HepG2 (cell line): ENCODE measurements at regions not wholly inside any gene's neighbourhood (a gene's known extent, or its start where the extent isn't known, plus 50 kb on each side); places are given as distances from the start of the nearest gene placed in this dataset.

Experiments used
- ATAC-seq: fragments of 200-7000 bp; cut with Tn5 transposase; 3 replicates; pipeline ENCODE4 v1.9.1; 2020; ENCODE audit warnings: mild to moderate bottlenecking, moderate library complexity
- BruUV-seq: library from RNA; stranded (reverse); fragments of 400-500 nt; replicated peaks from 2 replicates; lab custom pipeline; 2021; lab: Mats Ljungman, UMichigan
- CTCF ChIA-PET: fragments of 300-600 bp; formaldehyde crosslinking; extraction: SDS; loops from one replicate; lab custom pipeline; 2021; ENCODE audit warnings: low total read pairs, inconsistent platforms, low intra/inter-chr PET ratio; lab: Yijun Ruan, JAX
- POLR2A ChIA-PET: fragments of 350-600 bp; sonication (Branson Sonifier 250); formaldehyde crosslinking; loops from one replicate; lab custom pipeline; 2020; ENCODE audit warnings: antibody characterized with exemption, inconsistent platforms; lab: Yijun Ruan, JAX
- DNase-seq: peaks from one replicate; pipeline ENCODE4 v3.0.0-alpha.2; 2015; ENCODE audit warnings: low spot score
- FAIRE-seq: peaks from 3 replicates; lab custom pipeline; 2011; peaks lifted over from hg19 to GRCh38; lab: Jason Lieb, UNC
- H2AFZ ChIP-seq: one replicate; pipeline ENCODE4 v1.6.1; 2011; ENCODE audit warnings: low read length, inconsistent platforms
- H3K27ac ChIP-seq: fragments of 300-600 bp; 3 replicates; pipeline ENCODE4 v1.8.0; 2011; ENCODE audit warnings: mixed run types, mild to moderate bottlenecking, mixed read lengths, low read length, inconsistent platforms; ENCODE audit not compliant: insufficient read depth; ENCODE audit errors: extremely low read length
- H3K27me3 ChIP-seq, 2 experiments: fragments of 200-600 bp in 1 of 2; 2 replicates in 1 of 2; 3 replicates in 1 of 2; pipeline versions ENCODE4 v1.6.0 to v1.8.0; 2011; ENCODE audit warnings: low read length in 2 of 2, mild to moderate bottlenecking in 2 of 2, moderate library complexity in 2 of 2, inconsistent platforms in 1 of 2; ENCODE audit not compliant: insufficient read depth in 2 of 2, control insufficient read depth in 1 of 2
- H3K36me3 ChIP-seq, 2 experiments: fragments of 200-600 bp in 1 of 2; replicated peaks in 1 of 2; 2 replicates in 1 of 2; 3 replicates in 1 of 2; pipeline versions ENCODE4 v1.5.1 to v1.8.0; 2011; ENCODE audit warnings: low read length in 2 of 2, inconsistent platforms in 1 of 2; ENCODE audit not compliant: insufficient read depth in 2 of 2, control insufficient read depth in 1 of 2
- H3K4me1 ChIP-seq: 2 replicates; pipeline ENCODE4 v1.5.1; 2012; ENCODE audit warnings: low read length, inconsistent platforms; ENCODE audit not compliant: insufficient read depth
- H3K4me2 ChIP-seq: 2 replicates; pipeline ENCODE4 v1.6.0; 2011; ENCODE audit warnings: low read depth, low read length, inconsistent platforms
- H3K4me3 ChIP-seq, 3 experiments: fragments of 200-600 bp in 1 of 3; sonication (generic), shearing (Covaris generic) in 1 of 3; replicated peaks in 1 of 3; 2 replicates each; pipeline ENCODE4 v1.5.1; 2011 to 2016; ENCODE audit warnings: low read length in 3 of 3, inconsistent platforms in 2 of 3, low read depth in 2 of 3, mild to moderate bottlenecking in 2 of 3, control low read depth in 1 of 3, mixed read lengths in 1 of 3; ENCODE audit not compliant: insufficient read depth in 1 of 3
- H3K79me2 ChIP-seq: one replicate; pipeline ENCODE4 v1.6.1; 2011; ENCODE audit warnings: low read length, inconsistent platforms; ENCODE audit not compliant: insufficient read depth
- H3K9ac ChIP-seq: 2 replicates; pipeline ENCODE4 v1.6.0; 2011; ENCODE audit warnings: mild to moderate bottlenecking, low read depth, low read length, inconsistent platforms; ENCODE audit not compliant: insufficient read depth
- H3K9me3 ChIP-seq: 2 replicates; pipeline ENCODE4 v1.5.1; 2012; ENCODE audit warnings: mild to moderate bottlenecking, low read length
- H4K20me1 ChIP-seq: 2 replicates; pipeline ENCODE4 v1.6.0; 2011; ENCODE audit warnings: inconsistent platforms, mild to moderate bottlenecking, low read length, moderate library complexity; ENCODE audit not compliant: insufficient read depth
- CHD2 ChIP-seq: IDR thresholded peaks from 2 replicates; pipeline ENCODE4 v1.6.1; 2011; ENCODE audit warnings: low read depth, low read length, improper control_type of control experiment
- DRAP1 ChIP-seq: IDR thresholded peaks from 2 replicates; pipeline ENCODE4 v1.6.1; 2016; ENCODE audit warnings: missing genetic modification reagents, missing compliant biosample characterization
- ELK4 ChIP-seq: sonication (generic); formaldehyde crosslinking; IDR thresholded peaks from 2 replicates; pipeline ENCODE4 v1.9.0; 2021; ENCODE audit warnings: missing genetic modification reagents, borderline replicate concordance
- FOXJ3 ChIP-seq: sonication (generic); formaldehyde crosslinking; IDR thresholded peaks from 2 replicates; pipeline ENCODE4 v1.4.0; 2020; ENCODE audit warnings: missing genetic modification reagents, mild to moderate bottlenecking, borderline replicate concordance
- MAFG ChIP-seq: sonication (generic); formaldehyde crosslinking; IDR thresholded peaks from 2 replicates; pipeline ENCODE4 v1.5.1; 2020; ENCODE audit warnings: mild to moderate bottlenecking, missing genetic modification reagents
- MNT ChIP-seq: fragments of 450-650 bp; IDR thresholded peaks from 2 replicates; pipeline ENCODE4 v1.6.1; 2016
- PTBP1 ChIP-seq: fragments of 200-400 bp; formaldehyde crosslinking; IDR thresholded peaks from 2 replicates; pipeline ENCODE4 v1.6.1; 2018; ENCODE audit warnings: low read length, low read depth; ENCODE audit not compliant: poor library complexity, severe bottlenecking
- SMARCE1 ChIP-seq: fragments of 450-650 bp; IDR thresholded peaks from 2 replicates; pipeline ENCODE4 v1.6.1; 2017; ENCODE audit warnings: borderline replicate concordance
- SNAPC4 ChIP-seq: sonication (generic); formaldehyde crosslinking; IDR thresholded peaks from 2 replicates; pipeline ENCODE4 v1.4.0; 2020; ENCODE audit warnings: mild to moderate bottlenecking, missing genetic modification reagents
- ZNF230 ChIP-seq: sonication (generic); formaldehyde crosslinking; IDR thresholded peaks from 2 replicates; pipeline ENCODE4 v1.4.0; 2020; ENCODE audit warnings: mild to moderate bottlenecking, missing genetic modification reagents
- WGBS: methylation state at CpG from one replicate; pipeline ENCODE4 v1.1.6; 2017; ENCODE audit warnings: low lambda C conversion rate; 5-methylcytosine and 5-hydroxymethylcytosine counted together
- in situ Hi-C: cut with HindIII; loops from 2 replicates; pipeline ENCODE4 v1.10.0; 2017; ENCODE audit warnings: low pct_unique_long_range_greater_than_20kb; ENCODE audit not compliant: extremely low pct_ligation_motif_present
- intact Hi-C: fragments of 100-400 bp; cut with micrococcal nuclease; formaldehyde crosslinking; loops from one replicate; pipeline ENCODE4 v1.10.0; 2022; ENCODE audit not compliant: unreplicated experiment

- H4K20me1 ChIP-seq: no peaks in the 10 kb centered on the region
- in situ Hi-C loops: no loop called here
- peaks cover 0 to 7% of the 10 kb centered on the region in 2 experiments; a peak in 2 of 5 replicates for H3K27me3 ChIP-seq
- POLR2A ChIA-PET: no interaction called here
- TF ChIP-seq DRAP1 (CRISPR knock-in tag) (no peak), PTBP1 (no peak), MAFG (CRISPR knock-in tag) (no peak), FOXJ3 (CRISPR knock-in tag) (no peak), ZNF230 (CRISPR knock-in tag) (no peak), MNT (peak; percentile 96)
- TF ChIP-seq, all 625 proteins: peak for 1
- Histone ChIP-seq H3K9ac (no peak overlapping the region), H3K9me3 (no peaks in the 10 kb centered on the region), H3K4me1 (no peaks in the 10 kb centered on the region), H3K4me2 (no peak overlapping the region), H3K36me3 (no peaks in the 10 kb centered on the region), H3K79me2 (no peaks in the 10 kb centered on the region), H3K27ac (no peak overlapping the region), H2AFZ (no peak overlapping the region), H3K4me3 (no peak overlapping the region)
- FAIRE-seq (no peak), ATAC-seq (no peak), DNase-seq (no peak)
- BruUV-seq: no TSS peak
- CTCF ChIA-PET: no interaction called here
- WGBS: 22% methylated on average over 3 of the region's 3 CpGs
- intact Hi-C loops: no loop called here
These were observed 202.3 kb downstream of the TENT4A start for GRCh38 chr5:6915574-6915973.

- no peak for ATAC-seq
- H2AFZ ChIP-seq: no peak overlapping the region
- ChIA-PET CTCF (interaction anchor here (3.1 kb wide), 1 partner anchor 97 kb away, joined by 11 read pairs; no protein-coding TSS in a partner anchor), POLR2A (no interaction called here)
- H3K4me1 ChIP-seq: no peaks in the 10 kb centered on the region
- no peaks in the 10 kb centered on the region for H3K79me2 ChIP-seq
- WGBS: 59% methylated on average over 5 of the region's 5 CpGs
- H3K4me2 ChIP-seq: no peak overlapping the region
- H3K27me3 ChIP-seq: no peaks in the 10 kb centered on the region; a peak in 1 of 5 replicates
- no peaks in the 10 kb centered on the region for H4K20me1 ChIP-seq
- no peak for FAIRE-seq
- no peak overlapping the region for H3K9ac ChIP-seq
- no TSS peak for BruUV-seq
- H3K4me3 ChIP-seq: no peak overlapping the region
- in situ Hi-C loops: no loop called here
- DNase-seq: no peak
- H3K27ac ChIP-seq: no peak overlapping the region
- intact Hi-C loops: no loop called here
- no peaks in the 10 kb centered on the region for H3K36me3 ChIP-seq
- no peaks in the 10 kb centered on the region for H3K9me3 ChIP-seq
- TF ChIP-seq ELK4 (no peak), SMARCE1 (no peak), CHD2 (no peak), SNAPC4 (CRISPR knock-in tag) (no peak)
These were observed 205.0 kb downstream of the TENT4A start for GRCh38 chr5:6918255-6918654.
